ENCODE measurements at regions not wholly inside any gene's neighbourhood (a gene's known extent, or its start where the extent isn't known, plus 50 kb on each side); places are given as distances from the start of the nearest gene placed in this dataset.
A peak's percentile ranks its signal among the peaks of the same experiment; 100 is the strongest.

DNA sequence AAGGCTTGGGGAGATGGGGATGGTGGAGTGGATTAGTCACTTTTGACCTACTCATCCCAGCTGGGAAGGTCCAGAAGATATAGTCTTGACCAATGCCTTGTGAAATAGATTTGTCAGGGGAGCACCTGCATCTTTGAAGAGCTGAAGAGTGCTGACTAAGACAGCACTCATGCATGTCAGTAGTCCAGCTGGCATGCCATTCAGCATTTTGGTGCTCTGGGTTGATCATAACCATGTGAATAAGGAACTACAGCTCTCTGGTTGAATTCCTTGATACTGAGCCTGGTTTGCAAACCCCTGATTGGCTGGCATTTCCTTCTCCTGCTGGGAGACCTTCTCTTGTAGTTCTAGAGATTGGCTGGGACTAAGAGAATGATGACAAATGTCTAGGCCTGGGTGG, 106.8 kb upstream of the ALX4 start:
- CTCF ChIA-PET, result interaction anchor here (1.0 to 1.3 kb wide), 2 partner anchors 13 to 69 kb away, joined by 3 read pairs; no protein-coding TSS in a partner anchor
- FAIRE-seq, result no peak

DNA sequence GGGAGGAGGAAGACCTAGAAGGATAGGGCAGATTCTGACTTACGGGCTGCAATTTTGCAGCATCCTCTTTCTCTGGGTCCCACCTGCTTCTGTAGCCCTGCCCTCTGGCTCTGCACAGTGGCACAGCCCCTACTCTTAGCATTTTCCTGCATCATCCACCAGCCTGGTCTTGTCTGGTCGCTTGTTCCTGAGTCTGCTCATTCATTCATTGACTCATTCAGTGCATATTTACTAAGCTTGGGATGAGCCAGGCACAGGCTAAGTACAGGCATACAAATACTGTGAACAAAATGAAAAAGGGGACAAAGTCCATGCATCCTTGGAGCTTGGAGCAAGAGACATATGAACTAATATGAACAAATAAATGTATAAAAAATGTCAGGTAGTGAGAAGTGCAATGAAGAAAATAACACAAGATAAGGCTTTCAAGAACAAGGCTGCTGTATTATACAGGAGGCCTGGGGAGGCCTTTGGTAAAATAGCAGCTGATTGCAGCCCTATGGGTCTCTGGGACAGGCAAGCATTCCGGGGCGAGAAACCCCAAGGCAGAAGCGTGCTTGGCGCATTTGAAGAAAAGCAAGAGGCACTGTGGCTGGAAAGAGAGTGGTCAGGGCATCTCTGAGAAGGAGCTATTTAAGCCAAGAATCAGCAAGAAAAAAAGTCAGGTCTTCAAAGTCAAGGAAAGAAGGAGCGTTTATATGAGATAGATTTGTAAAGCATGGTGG, 108.0 kb upstream of the ALX4 start:
- ATAC-seq, result peak; percentile 72 to 92
- CTCF ChIA-PET, result interaction anchor here (0.8 to 1.3 kb wide), 4 partner anchors 9 to 70 kb away, joined by 3 read pairs; no protein-coding TSS in a partner anchor
- Histone ChIP-seq H3K27ac (peak overlapping the region; percentile 17 to 37; a peak in 1 of 6 replicates), H3K4me2 (peak overlapping the region; percentile 8), H3K4me1 (peaks cover 15% of the 10 kb centered on the region), H3K4me3 (no peak overlapping the region), H3K9me3 (no peaks in the 10 kb centered on the region)
- 61% methylated on average over 7 of the region's 7 CpGs for WGBS (ENCODE audit: missing lambda C conversion rate)
- TF ChIP-seq, protein P1, sequence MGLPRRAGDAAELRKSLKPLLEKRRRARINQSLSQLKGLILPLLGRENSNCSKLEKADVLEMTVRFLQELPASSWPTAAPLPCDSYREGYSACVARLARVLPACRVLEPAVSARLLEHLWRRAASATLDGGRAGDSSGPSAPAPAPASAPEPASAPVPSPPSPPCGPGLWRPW (IDR thresholded peaks at IDR 0.05), result no peak
- TF ChIP-seq NR3C1 (IDR thresholded peaks at IDR 0.05) (no peak), JUN (IDR thresholded peaks at IDR 0.05) (no peak), ZSCAN20 (CRISPR knock-in tag; IDR thresholded peaks at IDR 0.05) (no peak), FOXS1 (CRISPR knock-in tag; IDR thresholded peaks at IDR 0.05) (no peak), SMC3 (IDR thresholded peaks at IDR 0.05) (no peak), ESRRA (IDR thresholded peaks at IDR 0.05; ENCODE audit: borderline replicate concordance, low read length) (no peak), CBX2 (IDR thresholded peaks at IDR 0.05; ENCODE audit: borderline replicate concordance, low read depth) (no peak)
- TF ChIP-seq, protein P2, sequence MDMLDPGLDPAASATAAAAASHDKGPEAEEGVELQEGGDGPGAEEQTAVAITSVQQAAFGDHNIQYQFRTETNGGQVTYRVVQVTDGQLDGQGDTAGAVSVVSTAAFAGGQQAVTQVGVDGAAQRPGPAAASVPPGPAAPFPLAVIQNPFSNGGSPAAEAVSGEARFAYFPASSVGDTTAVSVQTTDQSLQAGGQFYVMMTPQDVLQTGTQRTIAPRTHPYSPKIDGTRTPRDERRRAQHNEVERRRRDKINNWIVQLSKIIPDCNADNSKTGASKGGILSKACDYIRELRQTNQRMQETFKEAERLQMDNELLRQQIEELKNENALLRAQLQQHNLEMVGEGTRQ (IDR thresholded peaks at IDR 0.05), result no peak
- TF ChIP-seq, protein P3, sequence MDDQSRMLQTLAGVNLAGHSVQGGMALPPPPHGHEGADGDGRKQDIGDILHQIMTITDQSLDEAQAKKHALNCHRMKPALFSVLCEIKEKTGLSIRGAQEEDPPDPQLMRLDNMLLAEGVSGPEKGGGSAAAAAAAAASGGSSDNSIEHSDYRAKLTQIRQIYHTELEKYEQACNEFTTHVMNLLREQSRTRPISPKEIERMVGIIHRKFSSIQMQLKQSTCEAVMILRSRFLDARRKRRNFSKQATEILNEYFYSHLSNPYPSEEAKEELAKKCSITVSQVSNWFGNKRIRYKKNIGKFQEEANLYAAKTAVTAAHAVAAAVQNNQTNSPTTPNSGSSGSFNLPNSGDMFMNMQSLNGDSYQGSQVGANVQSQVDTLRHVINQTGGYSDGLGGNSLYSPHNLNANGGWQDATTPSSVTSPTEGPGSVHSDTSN (IDR thresholded peaks at IDR 0.05), result no peak
- no peak for FAIRE-seq
- DNase-seq (ENCODE audit: low read depth in 1 of 2, low spot score in 1 of 2), result peak in 1 of 2 experiments; percentile 50
- POLR2A ChIA-PET, result no interaction called here

More for the DNA sequence above, 106.8 kb upstream of the ALX4 start:
- Histone ChIP-seq H3K27ac (no peak overlapping the region), H3K4me1 (peaks cover 15% of the 10 kb centered on the region), H3K9me3 (peaks cover 3% of the 10 kb centered on the region; the same call in 1 of the 3 replicates), H3K4me2 (no peak overlapping the region; the same call in 2 of the 3 replicates), H3K4me3 (no peak overlapping the region)
- DNase-seq (ENCODE audit: low read depth in 1 of 2, low spot score in 1 of 2) (peak in 1 of 2 experiments; percentile 14), ATAC-seq (no peak)
- POLR2A ChIA-PET, result interaction anchor here (0.7 kb wide), 1 partner anchor 11 kb away, joined by 3 read pairs; no protein-coding TSS in a partner anchor
- TF ChIP-seq RFX5 (IDR thresholded peaks at IDR 0.05) (no peak), KDM5A (IDR thresholded peaks at IDR 0.05) (no peak), RNF2 (IDR thresholded peaks at IDR 0.05; ENCODE audit: borderline replicate concordance, low read depth) (no peak), TP53 (CRISPR knock-in tag; IDR thresholded peaks at IDR 0.05) (no peak), ZNF302 (CRISPR knock-in tag; IDR thresholded peaks at IDR 0.05) (no peak), POLR2AphosphoS2 (conservative IDR thresholded peaks at IDR 0.05; ENCODE audit: low read length) (no peak), NPAS2 (CRISPR knock-in tag; IDR thresholded peaks at IDR 0.05; ENCODE audit: borderline replicate concordance) (no peak), MYC (IDR thresholded peaks at IDR 0.05; ENCODE audit: borderline replicate concordance, low read length) (no peak), FOSL2 (IDR thresholded peaks at IDR 0.05) (no peak), FOSL2 (CRISPR knock-in tag; IDR thresholded peaks at IDR 0.05) (no peak), TFCP2L1 (CRISPR knock-in tag; IDR thresholded peaks at IDR 0.05) (no peak), EHMT2 (IDR thresholded peaks at IDR 0.05; ENCODE audit: low read depth) (no peak)
- TF ChIP-seq, protein P4, sequence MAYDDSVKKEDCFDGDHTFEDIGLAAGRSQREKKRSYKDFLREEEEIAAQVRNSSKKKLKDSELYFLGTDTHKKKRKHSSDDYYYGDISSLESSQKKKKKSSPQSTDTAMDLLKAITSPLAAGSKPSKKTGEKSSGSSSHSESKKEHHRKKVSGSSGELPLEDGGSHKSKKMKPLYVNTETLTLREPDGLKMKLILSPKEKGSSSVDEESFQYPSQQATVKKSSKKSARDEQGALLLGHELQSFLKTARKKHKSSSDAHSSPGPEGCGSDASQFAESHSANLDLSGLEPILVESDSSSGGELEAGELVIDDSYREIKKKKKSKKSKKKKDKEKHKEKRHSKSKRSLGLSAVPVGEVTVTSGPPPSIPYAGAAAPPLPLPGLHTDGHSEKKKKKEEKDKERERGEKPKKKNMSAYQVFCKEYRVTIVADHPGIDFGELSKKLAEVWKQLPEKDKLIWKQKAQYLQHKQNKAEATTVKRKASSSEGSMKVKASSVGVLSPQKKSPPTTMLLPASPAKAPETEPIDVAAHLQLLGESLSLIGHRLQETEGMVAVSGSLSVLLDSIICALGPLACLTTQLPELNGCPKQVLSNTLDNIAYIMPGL (CRISPR knock-in tag; IDR thresholded peaks at IDR 0.05; ENCODE audit: borderline replicate concordance), result no peak
- TF ChIP-seq, protein P5, sequence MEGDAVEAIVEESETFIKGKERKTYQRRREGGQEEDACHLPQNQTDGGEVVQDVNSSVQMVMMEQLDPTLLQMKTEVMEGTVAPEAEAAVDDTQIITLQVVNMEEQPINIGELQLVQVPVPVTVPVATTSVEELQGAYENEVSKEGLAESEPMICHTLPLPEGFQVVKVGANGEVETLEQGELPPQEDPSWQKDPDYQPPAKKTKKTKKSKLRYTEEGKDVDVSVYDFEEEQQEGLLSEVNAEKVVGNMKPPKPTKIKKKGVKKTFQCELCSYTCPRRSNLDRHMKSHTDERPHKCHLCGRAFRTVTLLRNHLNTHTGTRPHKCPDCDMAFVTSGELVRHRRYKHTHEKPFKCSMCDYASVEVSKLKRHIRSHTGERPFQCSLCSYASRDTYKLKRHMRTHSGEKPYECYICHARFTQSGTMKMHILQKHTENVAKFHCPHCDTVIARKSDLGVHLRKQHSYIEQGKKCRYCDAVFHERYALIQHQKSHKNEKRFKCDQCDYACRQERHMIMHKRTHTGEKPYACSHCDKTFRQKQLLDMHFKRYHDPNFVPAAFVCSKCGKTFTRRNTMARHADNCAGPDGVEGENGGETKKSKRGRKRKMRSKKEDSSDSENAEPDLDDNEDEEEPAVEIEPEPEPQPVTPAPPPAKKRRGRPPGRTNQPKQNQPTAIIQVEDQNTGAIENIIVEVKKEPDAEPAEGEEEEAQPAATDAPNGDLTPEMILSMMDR (IDR thresholded peaks at IDR 0.05), result no peak

All from A549 (cell line).